DMS79 (cell line): ENCODE measurements at regions not wholly inside any gene's neighbourhood (a gene's known extent, or its start where the extent isn't known, plus 50 kb on each side); places are given as distances from the start of the nearest gene placed in this dataset.
"Not testable (repeated sequence)": the region's sequence is repeated elsewhere in the genome, so short reads cannot be mapped to it uniquely, and the experiment has no call there.

Experiments used
- DNase-seq: peaks from one replicate; lab custom pipeline; 2025; lab: John Stamatoyannopoulos, UW

DNA sequence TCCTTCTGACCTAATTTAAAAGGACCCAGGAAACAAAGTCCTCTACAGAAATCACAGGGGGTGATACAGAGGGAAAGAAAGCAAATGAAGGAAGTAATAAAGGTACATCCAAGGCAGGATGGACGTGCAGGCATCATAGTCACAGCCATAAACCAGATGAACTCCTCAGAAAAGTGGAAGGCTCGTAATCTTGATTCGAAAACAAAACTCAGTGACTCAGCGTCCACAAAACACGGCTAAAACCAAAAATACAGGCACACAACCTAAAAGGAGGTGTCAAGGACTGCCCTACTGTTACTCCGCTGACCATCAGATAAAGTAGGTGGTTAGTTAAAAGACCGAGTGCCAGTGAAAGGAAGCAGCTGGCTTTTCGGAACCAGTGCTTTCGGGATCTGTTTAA, 81.5 kb downstream of the TRIM69 start:
- not testable (repeated sequence) for DNase-seq

- peak; percentile 67 for DNase-seq
Measured at GRCh38 chr15:44819331-44819987, 83.1 kb downstream of the TRIM69 start.

GRCh38 chr15:44820535-44820934, 84.2 kb downstream of the TRIM69 start:
- not testable (repeated sequence) for DNase-seq

DNA sequence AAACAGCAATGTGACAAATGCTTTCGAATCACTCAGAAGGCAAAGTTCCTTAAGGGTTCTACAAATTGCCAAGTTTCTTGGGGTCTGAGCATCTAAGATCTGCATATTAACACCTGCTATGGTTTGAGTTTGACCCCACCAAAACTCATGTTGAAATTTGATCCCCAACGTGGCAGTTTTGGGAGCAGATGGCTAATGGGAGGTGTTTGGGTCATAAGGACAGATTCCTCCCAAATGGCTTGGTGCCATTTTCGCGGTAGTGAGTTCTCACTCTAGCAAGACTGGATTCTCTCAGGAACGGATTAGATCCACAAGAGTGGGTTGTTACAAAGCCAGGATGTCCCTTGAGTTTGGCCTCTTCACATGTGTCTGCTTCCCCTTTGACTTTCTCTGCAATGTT, 84.6 kb downstream of the TRIM69 start:
- peak; percentile 27 for DNase-seq

DNA sequence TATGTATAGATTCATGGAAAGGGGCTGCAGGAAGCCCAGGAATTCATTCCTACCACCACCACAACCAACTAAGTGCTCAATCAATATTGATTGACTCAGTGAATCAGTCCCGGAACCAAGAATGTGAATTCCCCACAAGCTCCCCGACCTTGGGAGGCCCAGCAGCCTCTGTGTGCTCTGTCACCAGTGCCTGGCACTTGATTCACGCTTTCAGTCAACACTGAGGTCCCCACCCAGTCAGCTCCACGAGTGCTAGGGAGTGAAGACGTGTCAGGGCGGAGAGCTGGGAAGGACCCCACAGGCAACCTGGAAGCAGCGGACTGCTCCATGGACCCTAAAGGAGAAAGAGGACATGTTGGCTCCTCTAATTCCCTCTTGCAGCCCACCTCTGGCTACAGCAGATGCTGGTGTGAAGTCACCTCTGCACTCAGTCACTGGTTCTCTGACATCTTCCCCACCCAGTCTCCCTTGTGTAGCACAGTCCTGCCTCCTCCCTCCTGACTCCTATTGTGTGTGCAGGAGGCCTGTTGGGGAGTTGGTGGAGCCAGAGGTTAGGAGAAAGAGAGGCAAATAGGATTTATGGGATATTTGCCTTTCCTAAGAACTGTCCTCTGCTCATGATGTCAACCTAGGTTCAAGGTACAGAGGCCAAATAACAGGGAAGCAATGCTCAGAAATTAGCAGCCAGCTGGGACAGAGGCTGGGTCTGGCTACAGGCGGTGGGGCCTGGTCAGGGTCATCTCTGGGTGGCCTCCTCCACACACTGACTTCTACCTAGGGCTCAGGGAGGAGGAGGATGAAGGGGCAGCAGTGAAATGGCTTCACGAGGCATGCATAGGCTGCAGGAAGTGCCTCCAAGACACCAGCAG, 88.2 kb downstream of the TRIM69 start:
- DNase-seq, result not testable (repeated sequence)

GRCh38 chr15:44826583-44826982, 90.3 kb downstream of the TRIM69 start:
- not testable (repeated sequence) for DNase-seq

- DNase-seq, result not testable (repeated sequence)
Measured at GRCh38 chr15:44828229-44828914, 92.0 kb downstream of the TRIM69 start.

DNA sequence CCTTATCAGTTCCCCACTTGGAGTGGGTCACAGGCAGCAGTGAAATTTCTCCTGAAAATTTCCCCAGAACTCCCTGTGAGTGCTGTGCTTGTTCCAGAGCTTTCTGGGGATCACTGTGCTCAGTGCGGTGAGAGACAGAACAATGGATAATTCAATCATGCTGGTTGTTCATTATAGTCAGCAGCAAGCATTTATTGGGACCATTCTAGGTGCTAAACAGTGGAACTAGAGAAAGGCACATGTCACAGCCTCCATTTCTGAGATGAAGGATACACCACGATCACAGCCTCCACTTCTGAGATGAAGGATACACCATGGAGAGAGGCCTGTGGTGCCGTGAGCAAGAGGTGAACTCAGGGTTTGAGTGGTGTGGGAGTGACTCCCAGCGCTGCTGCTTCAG, 92.8 kb downstream of the TRIM69 start:
- not testable (repeated sequence) for DNase-seq

DNA sequence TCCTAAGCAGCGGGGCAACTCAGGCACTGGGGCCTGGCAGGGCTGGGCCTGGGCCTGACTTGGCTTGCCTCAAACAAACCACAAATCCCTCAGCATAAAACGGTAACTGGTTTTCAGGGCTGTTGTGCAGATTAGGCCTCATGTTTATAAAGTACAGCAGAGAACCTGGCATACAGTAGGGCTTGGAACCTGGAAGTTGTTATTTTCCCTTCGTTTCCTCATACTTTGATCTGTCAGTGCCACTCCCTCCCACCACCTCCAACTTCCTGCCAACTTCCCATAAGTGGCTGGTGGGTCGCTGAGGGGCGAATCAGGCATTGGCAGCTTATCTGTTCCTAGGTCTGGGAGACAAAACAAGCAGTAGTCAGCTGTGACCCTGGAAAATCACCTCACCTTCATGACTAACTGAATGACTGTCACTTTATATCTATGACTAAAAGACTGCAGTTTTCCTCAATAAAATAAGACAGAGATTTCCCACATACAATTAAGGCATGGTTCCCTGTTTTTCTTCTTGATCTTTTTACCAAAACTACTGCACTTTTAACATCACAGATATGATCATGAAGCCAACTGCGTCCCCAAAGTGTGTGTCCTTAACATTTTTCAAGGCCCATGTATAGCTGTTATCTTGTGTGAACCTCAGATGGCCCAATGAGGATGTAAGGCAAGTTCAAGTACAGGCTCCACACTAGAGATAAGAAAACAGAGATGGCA, 94.5 kb downstream of the TRIM69 start:
- not testable (repeated sequence) for DNase-seq

GRCh38 chr15:44831409-44831741, 95.0 kb downstream of the TRIM69 start:
- DNase-seq, result not testable (repeated sequence)

- not testable (repeated sequence) for DNase-seq
Measured at GRCh38 chr15:44832133-44832532, 95.8 kb downstream of the TRIM69 start.

DNA sequence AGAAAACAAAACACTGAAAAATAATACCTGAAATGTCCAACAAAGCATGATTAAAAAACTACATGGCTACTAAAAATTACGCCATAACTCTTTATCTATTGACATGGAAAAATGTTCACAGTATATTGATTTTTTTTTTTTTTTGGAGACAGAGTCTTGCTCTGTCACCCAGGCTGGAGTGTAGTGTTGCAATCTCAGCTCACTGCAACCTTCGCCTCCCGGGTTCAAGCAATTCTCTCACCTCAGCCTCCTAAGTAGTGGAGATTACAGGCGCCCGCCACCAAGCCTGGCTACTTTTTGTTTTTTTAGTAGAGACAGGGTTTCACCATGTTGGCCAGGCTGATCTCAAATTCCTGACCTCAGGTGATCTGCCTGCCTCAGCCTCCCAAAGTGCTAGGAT, 96.8 kb downstream of the TRIM69 start:
- DNase-seq, result not testable (repeated sequence)

DNA sequence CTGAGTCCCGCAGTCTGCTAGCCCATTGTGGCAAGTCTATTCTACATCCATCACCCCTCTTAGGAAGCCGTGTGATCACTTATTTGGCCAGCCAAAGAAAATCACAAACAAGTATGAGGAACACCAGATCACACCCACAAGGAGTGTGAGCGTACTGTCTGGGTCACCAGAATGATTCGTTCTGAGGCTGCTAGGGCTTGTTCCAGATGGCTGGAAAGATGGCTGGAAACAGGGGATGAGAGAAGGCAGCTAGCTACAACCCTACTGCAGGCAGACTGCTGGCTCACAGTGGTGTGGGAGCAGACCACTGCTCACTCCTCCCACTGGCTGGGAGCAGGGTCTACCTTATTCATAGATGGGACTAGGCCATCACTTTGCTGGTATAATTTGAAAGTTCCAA, 97.4 kb downstream of the TRIM69 start:
- not testable (repeated sequence) for DNase-seq

- DNase-seq, result not testable (repeated sequence)
Measured at GRCh38 chr15:44835082-44835481, 98.8 kb downstream of the TRIM69 start.

DNA sequence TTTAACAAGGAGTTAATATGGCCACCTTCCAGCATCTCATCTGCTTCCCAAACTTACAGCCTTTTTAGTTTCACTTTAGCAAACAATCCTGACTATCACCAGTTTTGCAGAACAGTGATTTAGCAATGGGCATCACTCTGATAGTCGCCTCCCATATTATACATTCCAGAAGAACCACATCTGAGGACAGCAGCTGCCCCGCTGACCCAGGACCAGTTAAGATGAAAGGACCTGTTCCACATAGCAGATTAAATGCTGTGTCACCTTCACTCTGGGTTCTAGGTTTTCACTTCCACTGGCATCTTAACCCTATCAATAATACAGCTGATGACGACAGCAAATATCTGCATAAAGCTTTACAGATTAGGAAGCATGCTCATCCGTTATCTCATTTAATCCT, 99.8 kb downstream of the TRIM69 start:
- no peak for DNase-seq

- DNase-seq, result not testable (repeated sequence)
Measured at GRCh38 chr15:44838929-44839328, 102.6 kb downstream of the TRIM69 start.

DNA sequence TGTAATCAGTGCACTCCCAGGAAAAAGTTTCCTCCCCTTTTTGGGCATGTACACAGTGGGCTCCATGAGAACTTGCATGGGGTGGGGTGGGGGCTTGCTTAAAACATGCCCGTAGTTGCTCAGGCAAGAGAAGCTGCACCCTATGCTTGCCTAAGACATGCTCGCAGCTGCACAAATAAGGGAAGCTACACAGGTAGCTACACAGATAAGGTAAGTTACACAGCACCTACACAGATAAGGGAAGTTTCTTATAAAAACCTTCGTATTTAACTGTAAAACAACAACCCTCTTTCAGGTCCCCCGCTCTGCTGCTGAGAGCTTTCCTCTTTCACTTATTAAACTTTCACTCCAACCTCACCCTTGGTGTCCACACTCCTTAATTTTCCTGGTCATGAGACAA, 105.4 kb downstream of the TRIM69 start:
- DNase-seq, result not testable (repeated sequence)

GRCh38 chr15:44842883-44843282, 106.6 kb downstream of the TRIM69 start:
- DNase-seq, result not testable (repeated sequence)

DNA sequence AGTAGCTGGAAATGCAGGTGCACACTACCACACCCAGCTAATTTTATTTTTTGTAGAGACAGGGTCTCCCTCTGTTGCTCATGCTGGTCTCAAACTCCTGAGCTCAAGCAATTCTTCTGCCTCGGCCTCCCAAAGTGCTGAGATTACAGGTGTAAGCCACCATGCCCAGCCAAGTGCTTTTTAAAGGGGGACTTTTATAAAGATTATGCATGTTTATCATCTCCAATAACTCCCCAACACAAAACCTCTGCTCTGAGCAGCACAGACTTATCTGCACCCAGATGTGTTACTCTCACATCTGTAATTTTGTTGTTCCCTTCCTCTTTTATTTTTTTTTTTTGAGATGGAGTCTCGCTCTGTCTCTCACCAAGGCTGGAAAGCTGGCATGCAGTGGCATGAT, 108.6 kb downstream of the TRIM69 start:
- not testable (repeated sequence) for DNase-seq

DNA sequence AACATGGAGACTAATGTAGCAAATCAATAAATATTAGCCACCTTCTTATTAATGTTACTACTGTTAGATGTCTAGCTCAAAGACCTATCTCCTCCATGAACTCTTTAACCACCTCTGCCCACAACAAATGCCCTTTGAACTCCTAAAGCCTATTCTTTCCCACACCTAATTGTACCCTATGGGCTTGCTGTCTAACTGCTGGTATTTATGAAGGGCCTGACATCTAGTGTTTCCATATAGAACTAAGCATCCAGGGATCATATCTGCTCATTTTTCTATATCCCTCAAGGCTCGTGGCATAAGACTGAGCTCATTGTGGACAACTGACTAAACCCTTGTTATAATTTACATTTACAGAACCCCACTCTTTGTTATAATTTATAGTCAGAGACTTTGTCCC, 109.8 kb downstream of the TRIM69 start:
- DNase-seq, result not testable (repeated sequence)

DNA sequence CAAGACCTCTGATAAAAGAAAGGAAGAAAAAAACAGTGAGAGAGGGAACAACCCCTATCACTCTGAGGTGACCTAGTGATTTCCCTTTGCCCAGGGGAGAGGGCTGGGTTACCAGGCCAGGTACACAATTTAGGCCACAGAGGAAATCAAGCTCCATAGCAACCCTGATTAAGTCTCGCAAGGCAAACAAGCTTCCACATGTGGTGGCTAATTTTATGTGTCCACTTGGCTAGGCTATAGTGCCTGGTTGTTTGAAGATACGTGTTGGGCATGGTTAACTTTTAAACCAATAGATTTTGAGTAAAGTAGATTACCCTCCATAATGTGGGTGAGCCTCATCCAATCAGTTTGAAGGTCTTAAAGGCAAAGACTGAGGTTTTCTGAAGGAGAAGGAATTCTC, 108.9 kb upstream of the TERB2 start:
- DNase-seq, result not testable (repeated sequence)

GRCh38 chr15:44848859-44849258, 107.6 kb upstream of the TERB2 start:
- not testable (repeated sequence) for DNase-seq
